SK-N-SH treated with all-trans-retinoic acid at 6 μM for 48 hours (cell line): ENCODE measurements at regions not wholly inside any gene's neighbourhood (a gene's known extent, or its start where the extent isn't known, plus 50 kb on each side); places are given as distances from the start of the nearest gene placed in this dataset.

Experiments used
- ATAC-seq: fragments of 200-7000 bp; cut with Tn5 transposase; 3 replicates; pipeline ENCODE4 v1.9.1; 2020; ENCODE audit warnings: mild to moderate bottlenecking, moderate library complexity
- ARNTL ChIP-seq: fragments of 450-650 bp; formaldehyde crosslinking; IDR thresholded peaks from 2 replicates; pipeline ENCODE4 v1.5.0; 2020; ENCODE audit warnings: low read depth, mild to moderate bottlenecking, moderate library complexity, borderline replicate concordance
- BACH2 ChIP-seq: fragments of 250-450 bp; sonication (Bioruptor Pico); IDR thresholded peaks from 2 replicates; pipeline ENCODE4 v1.9.0; 2021; ENCODE audit warnings: mild to moderate bottlenecking, borderline replicate concordance
- CSDC2 ChIP-seq: fragments of 250-450 bp; sonication (Bioruptor Pico); IDR thresholded peaks from 2 replicates; pipeline ENCODE4 v1.5.0; 2020; ENCODE audit warnings: mild to moderate bottlenecking, moderate library complexity
- ESRRG ChIP-seq: fragments of 250-450 bp; sonication (Bioruptor Pico); IDR thresholded peaks from 2 replicates; pipeline ENCODE4 v1.6.1; 2021; ENCODE audit warnings: mild to moderate bottlenecking
- GLIS3 ChIP-seq: fragments of 250-450 bp; sonication (Bioruptor Pico); IDR thresholded peaks from 2 replicates; pipeline ENCODE4 v1.5.0; 2020; ENCODE audit warnings: mild to moderate bottlenecking, moderate library complexity
- ISL1 ChIP-seq: fragments of 250-450 bp; sonication (Bioruptor Pico); IDR thresholded peaks from 2 replicates; pipeline ENCODE4 v2.1.2; 2022; ENCODE audit warnings: mild to moderate bottlenecking, moderate library complexity
- OSR1 ChIP-seq: fragments of 250-450 bp; sonication (Bioruptor Pico); IDR thresholded peaks from 2 replicates; pipeline ENCODE4 v1.8.0; 2022; ENCODE audit warnings: moderate library complexity, mild to moderate bottlenecking, inconsistent platforms
- PPARA ChIP-seq: fragments of 250-450 bp; sonication (Bioruptor Pico); IDR thresholded peaks from 2 replicates; pipeline ENCODE4 v1.5.0; 2020; ENCODE audit warnings: mild to moderate bottlenecking, borderline replicate concordance
- RARB ChIP-seq: fragments of 250-450 bp; sonication (Bioruptor Pico); IDR thresholded peaks from 2 replicates; pipeline ENCODE4 v1.8.0; 2021; ENCODE audit warnings: mild to moderate bottlenecking, moderate library complexity
- SNAI2 ChIP-seq: fragments of 250-450 bp; sonication (Bioruptor Pico); IDR thresholded peaks from 2 replicates; pipeline ENCODE4 v1.5.0; 2020; ENCODE audit warnings: mild to moderate bottlenecking, moderate library complexity
- TCF4 ChIP-seq: fragments of 250-450 bp; sonication (Bioruptor Pico); IDR thresholded peaks from 2 replicates; pipeline ENCODE4 v1.8.0; 2021; ENCODE audit warnings: mild to moderate bottlenecking, moderate library complexity, borderline replicate concordance
- ZC3H10 ChIP-seq: fragments of 250-450 bp; sonication (Bioruptor Pico); IDR thresholded peaks from 2 replicates; pipeline ENCODE4 v1.5.1; 2021; ENCODE audit warnings: mild to moderate bottlenecking, moderate library complexity
- ZFP3 ChIP-seq: fragments of 250-450 bp; sonication (Bioruptor Pico); IDR thresholded peaks from 2 replicates; pipeline ENCODE4 v1.5.0; 2020; ENCODE audit warnings: mild to moderate bottlenecking, moderate library complexity
- ZFP30 ChIP-seq: fragments of 450-650 bp; formaldehyde crosslinking; IDR thresholded peaks from 2 replicates; pipeline ENCODE4 v1.5.0; 2022; ENCODE audit warnings: mild to moderate bottlenecking, moderate library complexity
- ZNF8 ChIP-seq: fragments of 450-650 bp; formaldehyde crosslinking; IDR thresholded peaks from 2 replicates; pipeline ENCODE4 v1.5.0; 2020; ENCODE audit warnings: mild to moderate bottlenecking, moderate library complexity
- TF ChIP-seq, protein P1 (sequence below): fragments of 250-450 bp; sonication (Bioruptor Pico); IDR thresholded peaks from 2 replicates; pipeline ENCODE4 v1.5.1; 2021; ENCODE audit warnings: mild to moderate bottlenecking, moderate library complexity
- TF ChIP-seq, protein P2 (sequence below): fragments of 250-450 bp; sonication (Bioruptor Pico); IDR thresholded peaks from 2 replicates; pipeline ENCODE4 v1.8.0; 2020; ENCODE audit warnings: mild to moderate bottlenecking, moderate library complexity, borderline replicate concordance
- TF ChIP-seq, protein P3 (sequence below): fragments of 250-450 bp; sonication (Bioruptor Pico); IDR thresholded peaks from 2 replicates; pipeline ENCODE4 v1.5.0; 2020; ENCODE audit warnings: mild to moderate bottlenecking, moderate library complexity

- TF ChIP-seq, protein P1, sequence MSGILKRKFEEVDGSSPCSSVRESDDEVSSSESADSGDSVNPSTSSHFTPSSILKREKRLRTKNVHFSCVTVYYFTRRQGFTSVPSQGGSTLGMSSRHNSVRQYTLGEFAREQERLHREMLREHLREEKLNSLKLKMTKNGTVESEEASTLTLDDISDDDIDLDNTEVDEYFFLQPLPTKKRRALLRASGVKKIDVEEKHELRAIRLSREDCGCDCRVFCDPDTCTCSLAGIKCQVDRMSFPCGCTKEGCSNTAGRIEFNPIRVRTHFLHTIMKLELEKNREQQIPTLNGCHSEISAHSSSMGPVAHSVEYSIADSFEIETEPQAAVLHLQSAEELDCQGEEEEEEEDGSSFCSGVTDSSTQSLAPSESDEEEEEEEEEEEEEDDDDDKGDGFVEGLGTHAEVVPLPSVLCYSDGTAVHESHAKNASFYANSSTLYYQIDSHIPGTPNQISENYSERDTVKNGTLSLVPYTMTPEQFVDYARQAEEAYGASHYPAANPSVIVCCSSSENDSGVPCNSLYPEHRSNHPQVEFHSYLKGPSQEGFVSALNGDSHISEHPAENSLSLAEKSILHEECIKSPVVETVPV: no peak
- TF ChIP-seq ZFP30 (CRISPR knock-in tag): no peak
These were observed 312.3 kb downstream of the ENC1 start (continued) for GRCh38 chr5:74328221-74328630.

- TF ChIP-seq ISL1 (CRISPR knock-in tag) (0 out of 2 replicates have a peak, but pooled peaks have one; percentile 3), GLIS3 (CRISPR knock-in tag) (no peak)
- ATAC-seq: peak; percentile 57
These were observed 313.2 kb downstream of the ENC1 start for GRCh38 chr5:74327339-74327685.

GRCh38 chr5:74326571-74327338 is 313.8 kb downstream of the ENC1 start:
- TF ChIP-seq SNAI2 (CRISPR knock-in tag) (no peak), ISL1 (CRISPR knock-in tag) (peak; percentile 37)
- TF ChIP-seq, all 23 proteins: peak for 1
- ATAC-seq: peak; percentile 96

GRCh38 chr5:74325866-74326265 is 314.7 kb downstream of the ENC1 start:
- TF ChIP-seq, protein P2, sequence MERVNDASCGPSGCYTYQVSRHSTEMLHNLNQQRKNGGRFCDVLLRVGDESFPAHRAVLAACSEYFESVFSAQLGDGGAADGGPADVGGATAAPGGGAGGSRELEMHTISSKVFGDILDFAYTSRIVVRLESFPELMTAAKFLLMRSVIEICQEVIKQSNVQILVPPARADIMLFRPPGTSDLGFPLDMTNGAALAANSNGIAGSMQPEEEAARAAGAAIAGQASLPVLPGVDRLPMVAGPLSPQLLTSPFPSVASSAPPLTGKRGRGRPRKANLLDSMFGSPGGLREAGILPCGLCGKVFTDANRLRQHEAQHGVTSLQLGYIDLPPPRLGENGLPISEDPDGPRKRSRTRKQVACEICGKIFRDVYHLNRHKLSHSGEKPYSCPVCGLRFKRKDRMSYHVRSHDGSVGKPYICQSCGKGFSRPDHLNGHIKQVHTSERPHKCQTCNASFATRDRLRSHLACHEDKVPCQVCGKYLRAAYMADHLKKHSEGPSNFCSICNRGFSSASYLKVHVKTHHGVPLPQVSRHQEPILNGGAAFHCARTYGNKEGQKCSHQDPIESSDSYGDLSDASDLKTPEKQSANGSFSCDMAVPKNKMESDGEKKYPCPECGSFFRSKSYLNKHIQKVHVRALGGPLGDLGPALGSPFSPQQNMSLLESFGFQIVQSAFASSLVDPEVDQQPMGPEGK (CRISPR knock-in tag): no peak
- TF ChIP-seq ZNF8 (no peak), GLIS3 (CRISPR knock-in tag) (no peak), TCF4 (no peak), ZC3H10 (CRISPR knock-in tag) (no peak), ZFP30 (CRISPR knock-in tag) (no peak), BACH2 (CRISPR knock-in tag) (no peak), CSDC2 (CRISPR knock-in tag) (no peak)
- no peak for ATAC-seq

GRCh38 chr5:74324556-74324955 is 316.0 kb downstream of the ENC1 start:
- TF ChIP-seq, protein P3, sequence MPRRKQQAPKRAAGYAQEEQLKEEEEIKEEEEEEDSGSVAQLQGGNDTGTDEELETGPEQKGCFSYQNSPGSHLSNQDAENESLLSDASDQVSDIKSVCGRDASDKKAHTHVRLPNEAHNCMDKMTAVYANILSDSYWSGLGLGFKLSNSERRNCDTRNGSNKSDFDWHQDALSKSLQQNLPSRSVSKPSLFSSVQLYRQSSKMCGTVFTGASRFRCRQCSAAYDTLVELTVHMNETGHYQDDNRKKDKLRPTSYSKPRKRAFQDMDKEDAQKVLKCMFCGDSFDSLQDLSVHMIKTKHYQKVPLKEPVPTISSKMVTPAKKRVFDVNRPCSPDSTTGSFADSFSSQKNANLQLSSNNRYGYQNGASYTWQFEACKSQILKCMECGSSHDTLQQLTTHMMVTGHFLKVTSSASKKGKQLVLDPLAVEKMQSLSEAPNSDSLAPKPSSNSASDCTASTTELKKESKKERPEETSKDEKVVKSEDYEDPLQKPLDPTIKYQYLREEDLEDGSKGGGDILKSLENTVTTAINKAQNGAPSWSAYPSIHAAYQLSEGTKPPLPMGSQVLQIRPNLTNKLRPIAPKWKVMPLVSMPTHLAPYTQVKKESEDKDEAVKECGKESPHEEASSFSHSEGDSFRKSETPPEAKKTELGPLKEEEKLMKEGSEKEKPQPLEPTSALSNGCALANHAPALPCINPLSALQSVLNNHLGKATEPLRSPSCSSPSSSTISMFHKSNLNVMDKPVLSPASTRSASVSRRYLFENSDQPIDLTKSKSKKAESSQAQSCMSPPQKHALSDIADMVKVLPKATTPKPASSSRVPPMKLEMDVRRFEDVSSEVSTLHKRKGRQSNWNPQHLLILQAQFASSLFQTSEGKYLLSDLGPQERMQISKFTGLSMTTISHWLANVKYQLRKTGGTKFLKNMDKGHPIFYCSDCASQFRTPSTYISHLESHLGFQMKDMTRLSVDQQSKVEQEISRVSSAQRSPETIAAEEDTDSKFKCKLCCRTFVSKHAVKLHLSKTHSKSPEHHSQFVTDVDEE (CRISPR knock-in tag): no peak
- TF ChIP-seq ESRRG (CRISPR knock-in tag) (no peak), ZFP3 (CRISPR knock-in tag) (no peak), OSR1 (no peak), TCF4 (no peak), PPARA (CRISPR knock-in tag) (no peak), CSDC2 (CRISPR knock-in tag) (no peak), RARB (CRISPR knock-in tag) (no peak), ARNTL (no peak), BACH2 (CRISPR knock-in tag) (no peak)
- TF ChIP-seq, protein P2 (CRISPR knock-in tag): no peak
- no peak for ATAC-seq
